ENCODE measurements at regions not wholly inside any gene's neighbourhood (a gene's known extent, or its start where the extent isn't known, plus 50 kb on each side); places are given as distances from the start of the nearest gene placed in this dataset.

- TF ChIP-seq POLR2A (IDR thresholded peaks at IDR 0.05; ENCODE audit: low read length) (no peak), GATA1 (IDR thresholded peaks at IDR 0.05; ENCODE audit: low read depth, low read length) (no peak)
These were observed 1124.6 kb downstream of the DTWD2 start for GRCh38 chr5:117863586-117864296.
